ENCODE measurements at regions not wholly inside any gene's neighbourhood (a gene's known extent, or its start where the extent isn't known, plus 50 kb on each side); places are given as distances from the start of the nearest gene placed in this dataset.

DNA sequence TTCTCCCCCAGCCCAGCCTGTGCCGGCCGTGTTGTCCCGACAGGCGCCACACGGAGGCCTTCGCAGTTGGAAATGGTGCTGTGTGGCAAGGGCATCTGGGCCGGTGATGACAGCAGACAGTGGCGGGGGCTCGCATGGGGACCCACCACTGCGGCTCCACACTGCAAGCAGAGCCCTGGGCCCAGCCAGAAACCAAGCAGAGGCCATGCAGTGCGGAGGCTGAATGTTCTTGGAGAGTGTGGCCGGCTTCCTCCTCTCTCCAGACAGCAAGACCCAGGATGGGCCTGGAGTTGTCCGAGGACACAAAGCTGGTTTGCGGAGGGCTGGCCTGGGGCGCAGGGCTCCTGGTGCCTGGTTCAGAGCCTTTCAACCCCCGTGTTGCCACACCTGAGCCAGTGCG, 104.6 kb downstream of the SIK1 start:
- H3K27me3 Mint-ChIP-seq (ENCODE audit: low read depth): no peaks in the 10 kb centered on the region
- no peaks in the 10 kb centered on the region for H3K36me3 Mint-ChIP-seq (ENCODE audit: low read depth)
- DNase-seq (ENCODE audit: low read depth, low spot score): no peak
- no peak overlapping the region for H3K27ac Mint-ChIP-seq (ENCODE audit: unreplicated experiment)
- TF ChIP-seq, protein P1, sequence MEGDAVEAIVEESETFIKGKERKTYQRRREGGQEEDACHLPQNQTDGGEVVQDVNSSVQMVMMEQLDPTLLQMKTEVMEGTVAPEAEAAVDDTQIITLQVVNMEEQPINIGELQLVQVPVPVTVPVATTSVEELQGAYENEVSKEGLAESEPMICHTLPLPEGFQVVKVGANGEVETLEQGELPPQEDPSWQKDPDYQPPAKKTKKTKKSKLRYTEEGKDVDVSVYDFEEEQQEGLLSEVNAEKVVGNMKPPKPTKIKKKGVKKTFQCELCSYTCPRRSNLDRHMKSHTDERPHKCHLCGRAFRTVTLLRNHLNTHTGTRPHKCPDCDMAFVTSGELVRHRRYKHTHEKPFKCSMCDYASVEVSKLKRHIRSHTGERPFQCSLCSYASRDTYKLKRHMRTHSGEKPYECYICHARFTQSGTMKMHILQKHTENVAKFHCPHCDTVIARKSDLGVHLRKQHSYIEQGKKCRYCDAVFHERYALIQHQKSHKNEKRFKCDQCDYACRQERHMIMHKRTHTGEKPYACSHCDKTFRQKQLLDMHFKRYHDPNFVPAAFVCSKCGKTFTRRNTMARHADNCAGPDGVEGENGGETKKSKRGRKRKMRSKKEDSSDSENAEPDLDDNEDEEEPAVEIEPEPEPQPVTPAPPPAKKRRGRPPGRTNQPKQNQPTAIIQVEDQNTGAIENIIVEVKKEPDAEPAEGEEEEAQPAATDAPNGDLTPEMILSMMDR (conservative IDR thresholded peaks at IDR 0.05): no peak
- H3K4me3 Mint-ChIP-seq: no peak overlapping the region
- peaks cover 18% of the 10 kb centered on the region for H3K4me1 Mint-ChIP-seq
- no peaks in the 10 kb centered on the region for H3K9me3 Mint-ChIP-seq

DNA sequence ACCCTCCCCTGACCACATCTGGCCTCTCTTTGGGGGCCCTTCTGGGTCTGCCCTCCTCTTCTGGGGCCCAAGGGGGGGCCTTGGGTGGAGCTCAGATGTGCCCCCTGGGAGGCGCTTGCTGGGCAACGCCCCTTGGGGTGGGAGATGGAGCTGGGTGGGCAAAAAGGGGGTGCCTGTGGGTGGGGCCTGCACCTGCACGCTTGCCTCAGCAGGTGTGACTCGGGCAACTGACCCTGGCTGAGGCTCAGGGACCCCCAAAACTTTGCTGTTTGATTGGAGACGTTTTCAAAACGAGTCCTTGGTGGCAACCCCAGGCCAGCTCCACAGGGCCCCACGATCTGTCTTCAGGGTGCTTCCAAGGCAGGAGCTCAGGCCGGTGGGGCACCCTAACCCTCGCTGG, 105.3 kb downstream of the SIK1 start:
- Mint-ChIP-seq H3K4me1 (peaks cover 14% of the 10 kb centered on the region), H3K36me3 (ENCODE audit: low read depth) (no peaks in the 10 kb centered on the region), H3K27ac (ENCODE audit: unreplicated experiment) (no peak overlapping the region), H3K9me3 (no peaks in the 10 kb centered on the region), H3K4me3 (no peak overlapping the region), H3K27me3 (ENCODE audit: low read depth) (no peaks in the 10 kb centered on the region)
- TF ChIP-seq, protein P1 (conservative IDR thresholded peaks at IDR 0.05): no peak
- no peak for DNase-seq (ENCODE audit: low read depth, low spot score)

DNA sequence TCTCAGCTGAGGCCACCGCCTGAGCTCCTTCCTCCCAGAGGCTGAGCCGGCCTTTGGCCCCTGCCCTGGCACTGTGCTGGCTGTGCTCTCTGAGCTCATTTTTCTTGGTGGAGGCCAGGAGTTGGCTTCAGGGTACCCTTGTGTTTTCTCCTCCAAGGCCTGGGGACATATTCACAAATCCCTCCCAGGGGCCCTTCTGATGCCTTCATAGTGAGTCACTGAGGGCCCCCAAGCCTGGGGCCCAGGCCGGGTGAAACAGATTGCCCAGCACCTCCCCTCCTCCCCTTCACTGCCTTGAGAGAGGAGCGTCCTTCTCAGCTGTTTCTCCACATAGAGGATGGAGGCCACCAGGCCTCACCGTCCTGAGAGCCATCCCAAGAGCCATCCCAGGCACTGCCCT, 105.8 kb downstream of the SIK1 start:
- Mint-ChIP-seq H3K4me3 (no peak overlapping the region), H3K27ac (ENCODE audit: unreplicated experiment) (no peak overlapping the region), H3K9me3 (no peaks in the 10 kb centered on the region), H3K27me3 (ENCODE audit: low read depth) (no peaks in the 10 kb centered on the region), H3K36me3 (ENCODE audit: low read depth) (no peaks in the 10 kb centered on the region), H3K4me1 (peaks cover 14% of the 10 kb centered on the region)
- no peak for DNase-seq (ENCODE audit: low read depth, low spot score)
- TF ChIP-seq, protein P1 (conservative IDR thresholded peaks at IDR 0.05): no peak

DNA sequence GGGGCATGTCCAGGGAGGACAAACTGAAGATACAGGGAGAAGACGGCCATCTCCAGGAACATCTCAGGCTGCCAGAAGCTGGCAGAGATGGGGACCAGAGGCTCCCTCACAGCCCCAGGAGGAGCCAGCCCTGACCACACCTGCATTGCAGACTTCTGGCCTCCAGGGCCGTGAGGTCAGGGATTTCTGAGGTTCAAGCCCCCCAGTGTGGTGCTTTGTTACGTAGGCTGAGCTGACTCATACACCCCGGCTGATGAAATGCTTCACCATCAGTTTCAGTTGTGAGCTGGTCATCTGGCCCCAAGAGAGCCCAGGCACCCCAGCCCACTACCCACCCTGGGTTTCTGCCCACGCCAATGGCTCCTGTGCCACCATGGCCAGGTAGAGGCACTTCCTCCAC, 106.4 kb downstream of the SIK1 start:
- peak overlapping the region; percentile 35 for H3K27ac Mint-ChIP-seq (ENCODE audit: unreplicated experiment)
- H3K36me3 Mint-ChIP-seq (ENCODE audit: low read depth): no peaks in the 10 kb centered on the region
- no peaks in the 10 kb centered on the region for H3K9me3 Mint-ChIP-seq
- no peak for DNase-seq (ENCODE audit: low read depth, low spot score)
- peaks cover 14% of the 10 kb centered on the region for H3K4me1 Mint-ChIP-seq
- no peak overlapping the region for H3K4me3 Mint-ChIP-seq
- TF ChIP-seq, protein P1 (conservative IDR thresholded peaks at IDR 0.05): no peak
- no peaks in the 10 kb centered on the region for H3K27me3 Mint-ChIP-seq (ENCODE audit: low read depth)

DNA sequence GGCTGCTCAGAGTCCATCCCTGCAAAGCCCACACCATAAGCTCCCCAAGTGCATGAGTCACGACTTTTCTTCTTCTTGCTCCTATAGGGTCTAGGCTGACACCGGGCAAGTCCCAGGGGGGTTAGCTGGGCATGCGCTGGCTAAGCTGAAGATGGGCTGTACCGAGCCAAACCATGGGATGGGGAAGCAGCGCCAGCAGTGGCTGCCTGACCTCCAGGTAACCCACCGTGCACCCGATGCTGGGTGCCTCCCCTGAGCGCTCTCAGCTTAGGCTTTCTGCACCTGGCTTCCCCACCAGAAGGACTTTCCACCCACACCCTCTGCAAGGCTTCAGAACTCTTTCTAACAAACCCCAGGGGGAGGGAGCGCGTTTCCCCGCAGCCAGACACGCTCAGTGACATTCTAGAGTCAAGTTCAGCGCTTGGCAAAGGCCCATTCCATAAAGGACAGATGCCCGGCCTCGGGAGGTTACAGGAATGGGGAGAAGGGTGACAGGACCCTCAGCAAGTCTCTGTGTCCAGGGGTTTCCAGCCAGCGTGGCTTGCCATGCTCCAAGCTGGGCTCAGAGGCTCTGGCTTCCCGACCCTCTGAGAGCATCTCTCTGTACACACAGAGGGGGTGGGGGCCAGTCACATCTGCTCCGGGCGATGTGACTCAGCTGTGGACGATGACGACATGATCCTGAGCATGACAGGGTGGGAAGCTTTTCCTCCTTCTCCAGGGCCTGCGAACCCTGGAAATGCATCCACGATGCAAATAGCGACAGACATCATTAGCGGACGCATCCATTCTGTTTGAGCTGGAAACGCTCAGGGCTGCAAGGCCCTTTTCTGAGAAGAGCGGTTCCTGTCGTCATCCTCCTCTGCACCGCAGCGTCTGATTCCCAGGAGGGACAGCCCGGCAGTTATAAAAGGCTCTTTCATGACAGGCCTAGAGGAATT, 107.8 kb downstream of the SIK1 start:
- Mint-ChIP-seq H3K4me3 (peak overlapping the region; percentile 47), H3K36me3 (ENCODE audit: low read depth) (no peaks in the 10 kb centered on the region), H3K4me1 (peaks cover 14% of the 10 kb centered on the region), H3K27ac (ENCODE audit: unreplicated experiment) (peak overlapping the region; percentile 86), H3K9me3 (no peaks in the 10 kb centered on the region), H3K27me3 (ENCODE audit: low read depth) (no peaks in the 10 kb centered on the region)
- peak; percentile 37 for DNase-seq (ENCODE audit: low read depth, low spot score)
- TF ChIP-seq, protein P1 (conservative IDR thresholded peaks at IDR 0.05): no peak

Measured in neural crest cell (in vitro differentiated cells).